ENCODE measurements at regions not wholly inside any gene's neighbourhood (a gene's known extent, or its start where the extent isn't known, plus 50 kb on each side); places are given as distances from the start of the nearest gene placed in this dataset.

DNA sequence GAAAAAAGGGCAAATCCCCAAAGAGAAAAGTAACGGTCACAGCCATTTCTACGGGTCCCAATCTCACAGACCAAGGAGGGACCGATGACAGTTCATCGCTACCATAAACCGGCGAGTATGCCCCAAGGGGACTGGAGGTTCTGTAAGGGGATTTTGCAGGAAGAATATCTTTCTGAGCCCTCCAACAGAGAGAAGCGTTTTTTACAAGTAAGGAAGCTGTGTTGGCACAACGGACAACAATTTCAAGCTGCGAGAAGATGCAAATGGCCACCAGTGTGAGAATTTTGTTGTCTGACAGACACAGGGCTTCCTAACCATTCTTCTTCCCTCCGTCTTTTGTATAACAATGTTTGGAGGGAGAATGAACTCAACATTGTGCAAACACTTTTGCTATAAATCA is 1043.1 kb downstream of the ADGRL2 start:
- H3K27ac ChIP-seq (ENCODE audit: low read depth, low read length) = no peak overlapping the region
- H3K4me3 ChIP-seq (ENCODE audit: low read length in 3 of 3) = no peak overlapping the region
- no peak overlapping the region for H3K9ac ChIP-seq (ENCODE audit: low read depth in 1 of 3, low read length in 3 of 3)
- no peaks in the 10 kb centered on the region for H3K4me1 ChIP-seq (ENCODE audit: control insufficient read depth in 3 of 3, insufficient read depth in 3 of 3, low read length in 3 of 3)
- H3K27me3 ChIP-seq (ENCODE audit: control insufficient read depth in 3 of 3, insufficient read depth in 3 of 3, low read length in 3 of 3) = no peaks in the 10 kb centered on the region
- no peaks in the 10 kb centered on the region for H3K9me3 ChIP-seq (ENCODE audit: control insufficient read depth in 3 of 3, low read length in 3 of 3)
- no peaks in the 10 kb centered on the region for H3K36me3 ChIP-seq (ENCODE audit: control insufficient read depth in 3 of 3, insufficient read depth in 3 of 3, low read length in 3 of 3)

DNA sequence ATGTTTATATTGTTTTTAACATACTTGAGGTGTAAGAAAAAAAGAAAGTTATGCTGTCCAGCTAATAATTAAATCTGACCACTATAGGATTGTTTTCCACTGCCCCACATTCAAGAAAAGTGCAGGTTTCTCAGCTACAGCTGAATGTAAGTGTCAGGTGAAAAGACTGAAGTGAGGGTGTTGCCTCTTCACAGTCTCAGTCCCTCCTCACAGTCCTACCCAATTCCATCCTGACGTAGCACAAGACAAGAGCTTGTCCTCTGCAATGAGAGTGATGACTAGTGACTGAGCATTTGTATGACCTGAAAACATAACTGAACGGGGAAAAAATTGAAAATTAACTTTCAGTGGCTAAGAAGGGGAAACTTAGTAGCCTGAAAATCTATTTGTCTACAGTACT is 1039.5 kb downstream of the ADGRL2 start:
- Histone ChIP-seq H3K4me1 (ENCODE audit: control insufficient read depth in 3 of 3, insufficient read depth in 3 of 3, low read length in 3 of 3) (no peaks in the 10 kb centered on the region), H3K27me3 (ENCODE audit: control insufficient read depth in 3 of 3, insufficient read depth in 3 of 3, low read length in 3 of 3) (no peaks in the 10 kb centered on the region), H3K36me3 (ENCODE audit: control insufficient read depth in 3 of 3, insufficient read depth in 3 of 3, low read length in 3 of 3) (no peaks in the 10 kb centered on the region), H3K9ac (ENCODE audit: low read depth in 1 of 3, low read length in 3 of 3) (no peak overlapping the region), H3K9me3 (ENCODE audit: control insufficient read depth in 3 of 3, low read length in 3 of 3) (no peaks in the 10 kb centered on the region), H3K4me3 (ENCODE audit: low read length in 3 of 3) (no peak overlapping the region), H3K27ac (ENCODE audit: low read depth, low read length) (no peak overlapping the region)

DNA sequence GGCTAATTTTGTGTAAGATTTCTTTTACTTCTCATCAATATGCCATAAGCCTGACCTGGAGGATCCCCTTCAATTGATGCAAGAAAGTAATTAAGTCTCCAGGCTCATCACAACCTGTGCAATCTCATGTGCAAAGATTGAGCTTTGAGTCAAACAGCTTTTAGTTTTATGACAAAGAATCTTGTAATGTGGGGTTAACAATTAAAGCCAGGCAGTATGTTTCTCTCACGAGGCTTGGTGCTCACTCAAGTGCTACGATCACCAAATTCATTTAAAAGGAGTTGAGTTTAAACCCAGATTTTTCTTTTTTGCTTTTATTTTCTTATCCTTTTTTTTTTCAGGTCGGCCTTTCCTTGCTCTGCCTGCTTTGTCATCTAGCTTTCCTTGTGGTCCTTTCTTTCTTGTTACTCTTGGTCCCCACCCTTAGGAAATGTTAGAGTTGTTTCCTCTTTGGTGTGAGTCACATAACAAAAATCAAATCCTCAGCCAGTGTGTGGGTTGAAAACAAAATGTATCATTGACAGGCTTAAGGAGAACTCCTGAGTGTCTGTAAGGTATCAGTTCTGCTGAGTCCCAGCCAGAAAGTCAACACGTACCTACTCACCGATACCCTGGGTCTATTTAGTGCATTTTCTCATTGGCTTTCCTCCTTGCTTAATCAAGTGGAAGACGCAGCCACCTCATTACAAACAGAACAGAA is 1037.2 kb downstream of the ADGRL2 start:
- no peaks in the 10 kb centered on the region for H3K4me1 ChIP-seq (ENCODE audit: control insufficient read depth in 3 of 3, insufficient read depth in 3 of 3, low read length in 3 of 3)
- no peak overlapping the region for H3K4me3 ChIP-seq (ENCODE audit: low read length in 3 of 3)
- no peaks in the 10 kb centered on the region for H3K36me3 ChIP-seq (ENCODE audit: control insufficient read depth in 3 of 3, insufficient read depth in 3 of 3, low read length in 3 of 3)
- H3K27ac ChIP-seq (ENCODE audit: low read depth, low read length) = no peak overlapping the region
- H3K9me3 ChIP-seq (ENCODE audit: control insufficient read depth in 3 of 3, low read length in 3 of 3) = no peaks in the 10 kb centered on the region
- H3K9ac ChIP-seq (ENCODE audit: low read depth in 1 of 3, low read length in 3 of 3) = no peak overlapping the region
- H3K27me3 ChIP-seq (ENCODE audit: control insufficient read depth in 3 of 3, insufficient read depth in 3 of 3, low read length in 3 of 3) = no peaks in the 10 kb centered on the region

DNA sequence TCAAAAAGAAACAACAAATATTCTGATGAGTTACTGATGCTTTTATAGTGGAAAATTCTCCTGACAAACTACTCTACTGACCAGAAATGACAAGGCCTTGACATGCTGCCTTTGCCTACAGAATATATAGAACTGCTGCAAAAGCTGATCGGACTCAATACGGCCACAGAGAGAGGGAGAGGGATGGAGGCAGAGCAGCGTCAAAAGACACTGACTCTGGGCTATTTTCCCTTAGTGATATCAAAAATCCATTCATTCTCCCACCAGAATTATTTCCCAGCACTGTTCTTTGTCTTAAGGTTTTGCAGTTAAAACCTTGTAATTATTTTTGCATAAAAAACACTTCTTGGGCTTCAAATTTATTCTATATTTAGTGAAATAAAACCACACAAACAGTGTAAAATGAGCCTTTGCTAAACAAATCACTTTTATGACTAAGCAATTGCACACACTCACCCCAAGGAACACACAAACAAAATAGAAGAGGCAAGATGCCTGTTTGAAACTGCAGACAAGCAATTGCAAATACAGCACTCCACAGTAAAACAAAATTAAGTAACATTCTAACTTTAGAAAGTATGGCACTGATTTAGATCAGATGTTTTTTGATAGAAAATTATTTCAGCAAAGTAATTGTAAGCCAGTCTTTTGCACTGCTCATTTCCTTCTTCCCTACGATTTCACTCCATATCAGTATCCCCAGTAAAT is 1036.4 kb downstream of the ADGRL2 start:
- Histone ChIP-seq H3K4me1 (ENCODE audit: control insufficient read depth in 3 of 3, insufficient read depth in 3 of 3, low read length in 3 of 3) (no peaks in the 10 kb centered on the region), H3K4me3 (ENCODE audit: low read length in 3 of 3) (no peak overlapping the region), H3K27ac (ENCODE audit: low read depth, low read length) (no peak overlapping the region)

DNA sequence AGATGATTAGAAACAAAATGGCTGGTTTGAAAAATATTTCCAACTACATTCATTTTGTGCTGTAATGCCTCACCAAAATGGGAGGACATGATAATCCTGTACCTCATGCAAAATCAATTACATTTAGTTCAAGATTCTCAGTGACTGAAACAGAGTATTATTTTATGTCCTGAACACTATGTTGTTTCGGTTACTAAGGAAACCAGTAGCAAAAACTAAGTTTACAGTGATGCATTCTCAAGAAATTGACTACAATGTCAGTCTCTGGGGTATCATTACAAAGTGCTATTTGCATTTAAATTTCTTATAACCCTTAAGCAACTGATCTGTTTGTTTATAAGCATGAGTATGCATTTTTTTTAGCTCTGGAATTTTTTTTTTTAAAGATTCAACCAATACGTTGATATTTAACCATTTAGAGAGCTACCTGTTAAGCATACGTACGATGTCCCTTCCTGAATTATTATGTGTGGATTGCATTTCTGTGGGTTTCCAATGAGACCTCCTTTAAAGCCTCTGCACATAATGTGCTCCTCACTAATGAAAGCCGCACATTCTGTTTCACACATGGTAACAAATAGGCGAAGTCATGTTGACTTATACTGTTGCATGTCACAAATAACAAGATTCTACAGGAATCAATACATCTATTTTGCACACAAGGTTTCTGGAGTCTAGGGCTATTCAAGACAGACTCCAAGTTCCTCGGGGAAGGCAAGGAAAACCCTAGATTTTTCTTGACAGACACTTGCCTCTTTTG is 1035.7 kb downstream of the ADGRL2 start:
- Histone ChIP-seq H3K27ac (ENCODE audit: low read depth, low read length) (no peak overlapping the region), H3K9me3 (ENCODE audit: control insufficient read depth in 3 of 3, low read length in 3 of 3) (no peaks in the 10 kb centered on the region)

More for the DNA sequence above, 1036.4 kb downstream of the ADGRL2 start:
- no peak overlapping the region for H3K9ac ChIP-seq (ENCODE audit: low read depth in 1 of 3, low read length in 3 of 3)
- H3K9me3 ChIP-seq (ENCODE audit: control insufficient read depth in 3 of 3, low read length in 3 of 3) = no peaks in the 10 kb centered on the region
- H3K36me3 ChIP-seq (ENCODE audit: control insufficient read depth in 3 of 3, insufficient read depth in 3 of 3, low read length in 3 of 3) = no peaks in the 10 kb centered on the region
- H3K27me3 ChIP-seq (ENCODE audit: control insufficient read depth in 3 of 3, insufficient read depth in 3 of 3, low read length in 3 of 3) = no peaks in the 10 kb centered on the region

DNA sequence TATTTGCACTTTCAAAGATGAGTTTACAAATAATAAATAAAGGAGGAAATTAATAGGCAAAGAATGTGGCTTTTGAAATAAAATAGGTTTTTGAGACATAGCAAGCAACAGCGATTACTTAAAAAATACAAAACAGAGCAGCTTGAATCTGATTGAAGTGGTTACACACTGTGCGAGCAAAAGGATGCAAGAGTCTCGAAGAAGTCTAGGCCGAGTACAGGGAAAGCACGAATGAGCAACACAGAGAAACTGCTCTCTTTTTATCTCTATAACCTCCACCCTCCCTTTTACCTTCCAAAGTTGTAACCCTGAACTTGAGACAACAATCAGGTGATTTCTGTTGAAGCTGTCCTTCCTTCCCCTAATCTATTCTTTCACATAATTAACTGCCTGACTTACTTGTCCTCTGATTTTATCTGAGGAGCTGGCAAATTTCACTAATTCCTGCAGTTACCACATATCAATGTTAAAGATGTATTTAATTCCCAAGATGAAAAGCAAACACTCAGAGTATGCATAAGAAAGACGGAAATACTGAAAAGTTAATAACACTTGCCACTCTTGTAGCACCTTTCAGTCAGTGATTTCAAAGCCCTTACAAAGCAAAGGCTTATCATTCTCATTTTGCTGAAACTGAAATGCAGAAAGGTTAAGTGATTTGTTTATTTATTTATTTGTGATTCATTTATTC is 1030.1 kb downstream of the ADGRL2 start:
- Histone ChIP-seq H3K4me3 (ENCODE audit: low read length in 3 of 3) (no peak overlapping the region), H3K9ac (ENCODE audit: low read depth in 1 of 3, low read length in 3 of 3) (no peak overlapping the region), H3K27me3 (ENCODE audit: control insufficient read depth in 3 of 3, insufficient read depth in 3 of 3, low read length in 3 of 3) (no peaks in the 10 kb centered on the region), H3K4me1 (ENCODE audit: control insufficient read depth in 3 of 3, insufficient read depth in 3 of 3, low read length in 3 of 3) (no peaks in the 10 kb centered on the region), H3K9me3 (ENCODE audit: control insufficient read depth in 3 of 3, low read length in 3 of 3) (no peaks in the 10 kb centered on the region), H3K27ac (ENCODE audit: low read depth, low read length) (no peak overlapping the region), H3K36me3 (ENCODE audit: control insufficient read depth in 3 of 3, insufficient read depth in 3 of 3, low read length in 3 of 3) (no peaks in the 10 kb centered on the region)

More for the DNA sequence above, 1035.7 kb downstream of the ADGRL2 start:
- Histone ChIP-seq H3K9ac (ENCODE audit: low read depth in 1 of 3, low read length in 3 of 3) (no peak overlapping the region), H3K27me3 (ENCODE audit: control insufficient read depth in 3 of 3, insufficient read depth in 3 of 3, low read length in 3 of 3) (no peaks in the 10 kb centered on the region), H3K36me3 (ENCODE audit: control insufficient read depth in 3 of 3, insufficient read depth in 3 of 3, low read length in 3 of 3) (no peaks in the 10 kb centered on the region), H3K4me1 (ENCODE audit: control insufficient read depth in 3 of 3, insufficient read depth in 3 of 3, low read length in 3 of 3) (no peaks in the 10 kb centered on the region), H3K4me3 (ENCODE audit: low read length in 3 of 3) (no peak overlapping the region)

DNA sequence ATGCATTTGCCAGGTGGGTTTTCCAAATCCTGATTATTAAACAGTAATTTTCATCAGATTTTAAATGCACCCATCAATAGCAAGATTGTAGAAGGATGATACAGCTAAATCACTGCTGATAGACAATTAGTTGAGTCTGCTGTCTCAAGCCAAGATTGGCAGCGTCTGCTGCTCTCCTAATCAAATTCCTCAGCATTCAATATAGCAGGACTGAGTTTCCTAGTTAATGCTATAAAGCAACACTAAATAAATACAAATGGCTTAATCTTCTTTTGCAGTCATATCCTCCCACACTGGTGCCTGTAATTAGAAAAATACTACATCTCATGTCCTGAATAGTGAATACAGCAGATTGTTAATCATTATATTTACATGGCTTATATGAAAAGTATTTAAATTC is 1028.8 kb downstream of the ADGRL2 start:
- Histone ChIP-seq H3K4me3 (ENCODE audit: low read length in 3 of 3) (no peak overlapping the region), H3K27me3 (ENCODE audit: control insufficient read depth in 3 of 3, insufficient read depth in 3 of 3, low read length in 3 of 3) (no peaks in the 10 kb centered on the region), H3K27ac (ENCODE audit: low read depth, low read length) (no peak overlapping the region), H3K9ac (ENCODE audit: low read depth in 1 of 3, low read length in 3 of 3) (no peak overlapping the region), H3K9me3 (ENCODE audit: control insufficient read depth in 3 of 3, low read length in 3 of 3) (no peaks in the 10 kb centered on the region), H3K4me1 (ENCODE audit: control insufficient read depth in 3 of 3, insufficient read depth in 3 of 3, low read length in 3 of 3) (no peaks in the 10 kb centered on the region), H3K36me3 (ENCODE audit: control insufficient read depth in 3 of 3, insufficient read depth in 3 of 3, low read length in 3 of 3) (no peaks in the 10 kb centered on the region)

DNA sequence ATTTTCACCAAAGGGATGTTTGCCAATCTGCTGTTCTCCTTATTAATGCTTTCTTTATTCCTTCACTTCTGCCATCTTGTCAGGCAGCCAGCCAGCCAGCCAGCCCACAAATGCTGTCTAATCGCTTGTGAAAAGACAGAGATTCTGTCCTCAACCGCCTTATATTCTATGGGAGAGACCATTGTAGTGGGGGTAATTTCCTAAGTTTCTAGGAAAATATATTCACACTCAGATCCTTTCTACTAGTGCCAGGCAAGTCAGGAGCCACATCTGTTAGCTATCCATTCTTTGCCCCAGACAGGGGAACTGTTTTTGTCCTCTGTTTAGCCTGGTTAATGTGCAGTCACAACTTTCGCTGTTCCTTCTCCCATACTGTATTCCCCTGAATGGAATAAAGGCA is 1023.1 kb downstream of the ADGRL2 start:
- Histone ChIP-seq H3K9ac (ENCODE audit: low read depth in 1 of 3, low read length in 3 of 3) (no peak overlapping the region), H3K36me3 (ENCODE audit: control insufficient read depth in 3 of 3, insufficient read depth in 3 of 3, low read length in 3 of 3) (no peaks in the 10 kb centered on the region), H3K4me3 (ENCODE audit: low read length in 3 of 3) (no peak overlapping the region), H3K4me1 (ENCODE audit: control insufficient read depth in 3 of 3, insufficient read depth in 3 of 3, low read length in 3 of 3) (peaks cover 0 to 3% (median 0%) of the 10 kb centered on the region in 3 donors), H3K9me3 (ENCODE audit: control insufficient read depth in 3 of 3, low read length in 3 of 3) (no peaks in the 10 kb centered on the region), H3K27me3 (ENCODE audit: control insufficient read depth in 3 of 3, insufficient read depth in 3 of 3, low read length in 3 of 3) (no peaks in the 10 kb centered on the region), H3K27ac (ENCODE audit: low read depth, low read length) (no peak overlapping the region)

DNA sequence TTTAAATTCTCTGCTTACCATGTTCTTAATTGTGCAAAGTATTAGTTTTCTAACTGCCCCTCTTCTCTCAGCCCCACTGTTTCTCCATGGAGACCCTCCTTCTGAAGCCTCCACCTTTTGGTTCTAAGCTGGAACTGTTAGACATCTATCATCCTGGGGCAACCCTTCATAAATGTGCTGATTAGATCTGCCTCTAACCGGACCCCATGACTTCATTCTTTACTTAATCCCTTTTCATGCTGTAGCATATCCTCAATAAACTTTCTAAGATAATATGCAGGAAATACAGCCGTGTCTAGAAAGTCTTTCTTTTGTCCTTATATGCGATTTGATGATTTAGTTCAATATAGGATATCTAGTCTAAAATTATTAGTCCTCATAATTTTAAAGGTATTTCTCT is 1020.1 kb downstream of the ADGRL2 start:
- Histone ChIP-seq H3K36me3 (ENCODE audit: control insufficient read depth in 3 of 3, insufficient read depth in 3 of 3, low read length in 3 of 3) (no peaks in the 10 kb centered on the region), H3K4me3 (ENCODE audit: low read length in 3 of 3) (no peak overlapping the region), H3K27me3 (ENCODE audit: control insufficient read depth in 3 of 3, insufficient read depth in 3 of 3, low read length in 3 of 3) (no peaks in the 10 kb centered on the region), H3K9ac (ENCODE audit: low read depth in 1 of 3, low read length in 3 of 3) (no peak overlapping the region), H3K9me3 (ENCODE audit: control insufficient read depth in 3 of 3, low read length in 3 of 3) (no peaks in the 10 kb centered on the region), H3K27ac (ENCODE audit: low read depth, low read length) (no peak overlapping the region), H3K4me1 (ENCODE audit: control insufficient read depth in 3 of 3, insufficient read depth in 3 of 3, low read length in 3 of 3) (peaks cover 0 to 3% (median 0%) of the 10 kb centered on the region in 3 donors)

Data from skeletal muscle tissue (tissue), 3 donors.